ENCODE measurements at regions not wholly inside any gene's neighbourhood (a gene's known extent, or its start where the extent isn't known, plus 50 kb on each side); places are given as distances from the start of the nearest gene placed in this dataset.

DNA sequence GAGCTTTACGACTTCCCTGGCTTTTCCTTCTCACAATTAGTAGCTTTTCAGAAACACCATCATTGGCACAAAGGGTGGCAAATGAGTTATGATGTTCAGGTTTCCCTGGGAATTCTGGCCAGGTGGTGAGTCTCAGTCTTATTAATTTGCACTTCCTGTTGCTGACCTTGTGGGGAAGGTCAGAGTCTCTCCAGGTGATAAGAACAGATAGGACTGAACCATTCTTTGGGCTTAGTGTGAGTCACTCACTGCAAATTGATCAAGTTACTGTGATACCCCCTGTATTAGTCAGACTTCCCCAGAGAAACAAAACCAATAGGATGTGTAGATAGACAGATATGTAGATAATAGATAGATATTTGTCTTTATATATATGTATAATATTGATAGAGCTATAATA lies 53.8 kb upstream of the RANBP3L start:
- Mint-ChIP-seq H3K4me3 (no peak overlapping the region), H3K27ac (no peak overlapping the region), H3K4me1 (peaks cover 5% of the 10 kb centered on the region), H3K27me3 (no peaks in the 10 kb centered on the region), H3K9me3 (no peaks in the 10 kb centered on the region)
- no peak for DNase-seq
- no peak for ATAC-seq

DNA sequence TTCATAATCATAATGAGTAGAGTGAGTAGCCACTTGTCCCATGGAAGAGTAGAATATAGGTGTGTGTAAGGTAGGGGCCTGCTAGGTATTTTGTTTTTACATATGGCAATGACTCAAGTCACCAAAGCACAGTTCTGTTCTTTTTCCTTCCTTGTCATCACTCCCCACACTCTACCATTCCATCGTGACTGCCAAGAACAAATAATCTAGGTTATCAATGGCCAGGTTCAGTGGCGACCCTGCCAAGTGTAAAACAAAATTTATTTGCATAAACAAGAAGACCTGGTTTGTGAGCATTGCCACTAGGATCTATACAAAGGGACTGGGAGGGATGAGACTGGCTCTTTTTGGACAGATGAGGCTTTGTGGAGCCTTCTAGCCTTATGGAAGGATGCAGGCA lies 55.2 kb upstream of the RANBP3L start:
- Mint-ChIP-seq H3K27me3 (no peaks in the 10 kb centered on the region), H3K27ac (no peak overlapping the region), H3K4me3 (no peak overlapping the region), H3K9me3 (no peaks in the 10 kb centered on the region), H3K4me1 (peaks cover 6% of the 10 kb centered on the region)
- ATAC-seq (peak; percentile 16), DNase-seq (no peak)

DNA sequence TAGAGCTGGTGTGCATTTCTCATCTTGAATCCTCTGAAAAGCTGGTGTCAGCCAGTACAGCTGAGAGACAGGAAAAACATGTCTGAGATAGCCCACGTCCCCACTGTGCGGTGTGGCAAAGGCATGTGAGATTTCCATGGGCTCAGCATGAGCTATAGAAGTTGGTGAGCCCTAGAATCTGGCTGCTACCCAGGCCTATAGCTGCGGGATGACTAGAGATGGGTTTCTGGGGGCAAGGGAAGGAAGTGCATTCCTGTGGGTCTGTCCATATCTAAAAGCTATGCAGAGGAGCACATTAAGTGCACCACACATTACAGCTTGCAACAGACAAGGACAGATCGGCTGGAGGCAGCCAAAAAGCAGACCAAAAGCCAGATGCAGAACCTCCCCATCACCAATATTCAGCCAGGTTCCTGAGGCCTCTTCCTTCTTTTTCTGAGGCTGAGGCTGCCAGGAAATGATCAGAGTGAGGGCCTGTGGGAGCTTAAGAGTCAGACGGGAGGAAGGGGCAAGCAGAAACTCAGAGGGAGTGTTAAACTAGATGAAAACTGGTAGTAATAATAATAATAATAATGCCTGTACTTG lies 55.8 kb upstream of the RANBP3L start:
- Mint-ChIP-seq H3K27ac (no peak overlapping the region), H3K4me1 (peaks cover 6% of the 10 kb centered on the region), H3K9me3 (no peaks in the 10 kb centered on the region), H3K27me3 (no peaks in the 10 kb centered on the region), H3K4me3 (no peak overlapping the region)
- ATAC-seq = peak; percentile 39
- DNase-seq = no peak

DNA sequence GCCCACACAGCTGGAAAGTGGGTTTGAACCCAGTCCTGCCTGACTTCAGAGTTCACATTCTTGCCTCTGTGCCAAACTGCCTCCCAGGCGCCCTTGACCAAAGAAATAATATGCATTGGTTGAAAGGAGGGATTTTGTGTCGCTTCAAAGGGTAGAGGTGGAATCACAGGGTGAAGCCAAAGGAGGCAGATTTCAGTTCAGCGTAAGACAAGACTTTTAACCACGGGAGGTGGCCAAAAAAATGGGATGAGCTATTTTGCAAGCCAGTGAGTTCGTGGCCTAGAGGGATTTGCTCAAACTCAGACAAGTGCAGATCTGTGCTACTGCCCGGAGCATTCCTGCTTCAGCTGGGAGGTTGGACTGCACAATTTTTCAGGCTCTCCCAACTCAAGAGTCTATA lies 57.6 kb upstream of the RANBP3L start:
- H3K27me3 Mint-ChIP-seq = no peaks in the 10 kb centered on the region
- peaks cover 6% of the 10 kb centered on the region for H3K4me1 Mint-ChIP-seq
- DNase-seq (no peak), ATAC-seq (no peak)
- peak overlapping the region in 1 of 2 donors; percentile 31 for H3K27ac Mint-ChIP-seq
- H3K4me3 Mint-ChIP-seq = no peak overlapping the region
- no peaks in the 10 kb centered on the region for H3K9me3 Mint-ChIP-seq

DNA sequence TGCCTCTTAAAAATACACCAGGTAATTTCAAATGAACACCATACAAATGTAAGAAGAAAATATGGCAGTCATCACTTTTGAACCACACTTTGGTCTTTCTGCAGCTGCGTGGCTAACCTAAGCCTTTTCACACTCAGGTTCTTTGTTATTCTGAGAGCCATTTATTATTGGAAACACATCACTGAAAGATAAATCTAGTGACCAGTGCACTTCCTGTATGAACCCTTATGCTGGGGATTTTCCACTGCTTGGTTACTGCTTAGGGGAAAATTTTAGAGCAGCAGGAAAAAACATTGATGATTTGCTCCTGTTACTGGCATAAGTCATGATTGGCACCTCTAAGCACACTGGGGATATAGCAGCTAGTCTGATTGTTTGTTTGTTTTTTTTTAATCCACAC lies 58.6 kb upstream of the RANBP3L start:
- no peak for DNase-seq
- Mint-ChIP-seq H3K27ac (peak overlapping the region in 1 of 2 donors; percentile 17), H3K27me3 (no peaks in the 10 kb centered on the region), H3K4me1 (peaks cover 6% of the 10 kb centered on the region), H3K4me3 (no peak overlapping the region), H3K9me3 (no peaks in the 10 kb centered on the region)
- ATAC-seq = peak; percentile 67

DNA sequence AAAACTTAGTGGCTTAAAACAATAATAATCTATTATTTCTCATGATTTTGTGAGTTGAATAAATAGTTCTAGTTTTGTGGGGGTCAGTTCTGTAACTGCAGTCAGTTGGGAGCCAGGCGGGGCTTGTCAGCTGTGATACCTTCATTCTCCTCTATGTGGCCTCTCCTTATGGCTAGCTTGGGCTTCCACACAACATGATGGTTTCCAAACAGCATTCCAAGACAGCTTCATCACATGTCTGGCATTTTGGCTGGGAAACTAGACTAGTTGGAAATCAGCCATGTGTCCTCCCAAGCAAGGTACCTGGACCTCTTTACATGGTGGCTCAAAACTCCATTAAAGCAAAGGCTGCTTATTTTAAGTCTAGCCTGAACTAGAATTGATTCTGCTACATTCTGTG lies 61.4 kb upstream of the RANBP3L start:
- Mint-ChIP-seq H3K4me1 (peaks cover 6% of the 10 kb centered on the region), H3K9me3 (no peaks in the 10 kb centered on the region), H3K27ac (peak overlapping the region in 1 of 2 donors; percentile 21), H3K4me3 (no peak overlapping the region), H3K27me3 (peaks cover 6% of the 10 kb centered on the region)
- DNase-seq = no peak
- ATAC-seq = no peak

DNA sequence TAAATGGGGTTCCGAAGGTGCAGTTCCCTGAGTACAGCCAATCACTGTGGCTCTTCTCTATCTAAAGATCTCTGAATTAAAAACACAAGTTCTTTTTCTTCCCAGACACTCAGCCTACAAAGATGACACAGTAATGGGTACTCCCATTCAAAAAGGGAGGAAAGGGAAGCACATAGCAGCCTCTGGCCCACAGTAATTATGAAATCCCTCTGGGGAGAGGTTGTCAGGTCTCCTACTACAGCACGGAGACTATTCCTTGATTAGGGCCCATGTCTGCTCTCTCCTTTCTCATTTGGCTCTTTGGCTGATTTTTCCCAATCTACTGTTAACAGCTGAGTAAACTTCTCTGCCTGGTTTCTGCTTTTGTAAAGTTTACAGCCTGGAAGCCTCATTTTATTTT lies 62.0 kb upstream of the RANBP3L start:
- H3K27ac Mint-ChIP-seq = peak overlapping the region in 1 of 2 donors; percentile 21
- H3K4me3 Mint-ChIP-seq = no peak overlapping the region
- no peak for DNase-seq
- H3K27me3 Mint-ChIP-seq = peaks cover 6% of the 10 kb centered on the region
- no peak for ATAC-seq
- H3K4me1 Mint-ChIP-seq = peaks cover 6% of the 10 kb centered on the region
- no peaks in the 10 kb centered on the region for H3K9me3 Mint-ChIP-seq

DNA sequence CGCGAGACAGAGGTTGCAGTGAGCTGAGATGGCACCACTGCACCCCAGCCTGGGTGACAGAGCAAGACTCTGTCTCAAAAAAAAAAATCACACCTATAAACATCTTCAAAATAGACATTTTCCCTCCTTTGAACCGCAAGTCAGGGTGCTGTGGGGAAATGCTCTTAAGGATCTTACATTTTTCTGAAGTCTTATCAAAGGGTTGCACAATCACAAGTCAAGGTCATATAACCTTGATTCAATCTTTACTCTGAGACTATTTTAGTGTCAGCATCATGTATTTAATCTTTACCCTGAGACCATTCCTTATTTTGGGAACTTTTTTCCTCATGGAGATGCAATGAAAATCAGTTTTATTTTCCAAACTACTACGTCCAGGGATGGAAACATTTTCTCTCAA lies 62.8 kb upstream of the RANBP3L start:
- peaks cover 6% of the 10 kb centered on the region for H3K4me1 Mint-ChIP-seq
- peaks cover 6% of the 10 kb centered on the region for H3K27me3 Mint-ChIP-seq
- no peak overlapping the region for H3K27ac Mint-ChIP-seq
- H3K4me3 Mint-ChIP-seq = no peak overlapping the region
- DNase-seq (no peak), ATAC-seq (no peak)
- H3K9me3 Mint-ChIP-seq = no peaks in the 10 kb centered on the region

DNA sequence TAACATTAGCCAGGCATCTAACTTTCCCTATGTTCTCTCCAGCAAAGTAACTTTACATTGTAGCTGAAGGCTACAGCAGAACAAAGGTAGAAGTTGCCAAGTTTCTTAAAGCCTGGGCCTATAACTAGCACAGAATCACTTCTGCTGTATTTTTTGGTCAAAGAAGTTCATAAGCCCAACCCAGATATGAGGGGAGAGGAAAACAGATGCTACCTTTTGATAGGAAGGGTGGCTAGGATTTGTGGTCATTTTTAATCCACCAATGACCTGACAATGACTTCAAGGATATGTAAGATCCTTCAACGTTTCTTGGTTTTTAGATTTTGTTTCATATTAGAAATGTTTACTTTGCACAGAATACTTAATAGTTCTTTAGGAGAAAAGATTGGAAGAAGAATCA lies 64.2 kb upstream of the RANBP3L start:
- no peaks in the 10 kb centered on the region for H3K9me3 Mint-ChIP-seq
- peaks cover 6% of the 10 kb centered on the region for H3K27me3 Mint-ChIP-seq
- DNase-seq = no peak
- H3K4me1 Mint-ChIP-seq = no peaks in the 10 kb centered on the region
- no peak for ATAC-seq
- no peak overlapping the region for H3K27ac Mint-ChIP-seq
- H3K4me3 Mint-ChIP-seq = no peak overlapping the region

DNA sequence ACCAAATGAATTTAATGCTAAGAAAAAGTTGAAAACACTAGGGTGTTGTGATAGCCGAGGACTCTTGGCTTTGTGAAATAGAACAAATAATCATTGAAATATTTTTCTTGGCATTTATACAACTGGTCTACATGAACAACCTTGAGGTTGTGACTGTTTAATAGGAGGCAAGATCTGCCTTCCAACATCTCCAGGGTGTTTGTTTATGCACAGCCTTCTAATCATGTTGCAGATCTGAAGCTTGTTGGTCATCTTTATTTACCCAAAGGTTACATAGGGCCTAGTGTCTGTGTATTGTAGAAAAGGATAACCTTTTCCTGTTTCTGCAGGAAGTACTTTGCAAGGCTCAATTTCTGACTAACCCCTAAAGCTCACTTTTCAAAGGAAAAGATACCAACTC lies 65.2 kb upstream of the RANBP3L start:
- ATAC-seq = no peak
- DNase-seq = no peak
- H3K27me3 Mint-ChIP-seq = peaks cover 6% of the 10 kb centered on the region
- no peak overlapping the region for H3K27ac Mint-ChIP-seq
- H3K4me3 Mint-ChIP-seq = no peak overlapping the region
- H3K4me1 Mint-ChIP-seq = no peaks in the 10 kb centered on the region
- no peaks in the 10 kb centered on the region for H3K9me3 Mint-ChIP-seq

DNA sequence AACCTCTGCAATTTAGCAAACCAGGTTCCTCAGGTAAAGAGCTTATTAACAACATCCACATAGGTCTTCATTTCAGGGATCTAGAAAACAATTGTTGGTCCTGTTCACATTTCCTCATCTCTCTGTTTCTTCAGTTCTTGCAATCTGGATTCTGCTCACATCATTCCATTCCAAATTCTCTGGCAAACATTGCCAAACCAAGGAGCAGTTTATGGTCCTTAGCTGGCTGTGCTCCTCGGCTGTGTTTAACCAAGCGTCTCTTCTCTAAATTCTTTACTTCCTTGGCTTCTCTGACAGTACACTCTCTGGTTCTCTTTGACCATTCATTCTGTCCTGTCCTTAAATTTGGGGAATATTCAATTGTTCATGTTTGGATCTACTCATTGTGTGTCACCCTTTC lies 65.8 kb upstream of the RANBP3L start:
- no peak for ATAC-seq
- no peaks in the 10 kb centered on the region for H3K9me3 Mint-ChIP-seq
- H3K27ac Mint-ChIP-seq = no peak overlapping the region
- H3K4me3 Mint-ChIP-seq = no peak overlapping the region
- H3K27me3 Mint-ChIP-seq = peaks cover 6% of the 10 kb centered on the region
- no peaks in the 10 kb centered on the region for H3K4me1 Mint-ChIP-seq
- no peak for DNase-seq

DNA sequence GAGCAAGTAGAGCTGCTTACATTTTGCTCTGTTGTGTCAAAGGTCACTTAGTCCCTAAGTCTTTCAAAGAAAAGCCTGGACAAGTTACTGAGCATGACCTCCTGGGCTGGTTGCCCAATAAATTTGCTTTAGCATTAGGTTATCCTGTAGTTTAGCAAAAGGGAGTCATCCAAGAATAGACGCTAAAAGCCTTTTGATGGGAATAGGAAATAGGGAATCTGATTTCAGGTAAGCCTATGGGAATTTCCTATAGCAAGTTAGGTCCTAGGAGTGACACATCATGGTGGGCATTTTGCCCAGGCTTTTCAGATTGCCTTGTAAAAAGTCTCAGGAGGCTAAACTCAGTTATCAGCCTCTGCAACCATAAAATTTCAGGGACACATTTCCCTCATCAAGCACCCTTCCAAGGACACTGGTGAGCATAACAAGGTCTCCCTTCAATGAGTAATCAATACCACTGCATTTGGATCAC lies 67.6 kb upstream of the RANBP3L start:
- no peak overlapping the region for H3K4me3 Mint-ChIP-seq
- no peak overlapping the region for H3K27ac Mint-ChIP-seq
- DNase-seq (no peak), ATAC-seq (no peak)
- H3K27me3 Mint-ChIP-seq = peaks cover 6% of the 10 kb centered on the region
- no peaks in the 10 kb centered on the region for H3K9me3 Mint-ChIP-seq
- no peaks in the 10 kb centered on the region for H3K4me1 Mint-ChIP-seq

DNA sequence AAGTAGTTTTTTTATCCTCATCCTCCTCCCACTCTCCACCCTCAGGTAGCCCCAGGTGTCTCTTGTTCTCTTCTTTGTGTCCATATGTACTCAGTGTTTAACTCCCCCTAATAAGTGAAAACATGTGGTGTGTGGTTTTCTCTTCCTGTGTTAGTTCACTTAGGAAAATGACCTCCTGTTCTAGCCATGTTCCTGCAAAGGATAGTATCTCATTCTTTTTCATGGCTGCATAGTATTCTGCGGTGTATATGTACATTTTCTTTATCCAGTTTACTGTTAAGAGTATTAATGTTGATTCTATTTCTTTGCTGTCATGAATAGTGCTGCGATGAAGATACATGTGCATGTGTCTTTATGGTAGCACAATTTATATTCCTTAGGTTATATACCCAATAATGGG lies 68.4 kb upstream of the RANBP3L start:
- Mint-ChIP-seq H3K4me1 (no peaks in the 10 kb centered on the region), H3K27ac (no peak overlapping the region), H3K4me3 (no peak overlapping the region), H3K9me3 (no peaks in the 10 kb centered on the region), H3K27me3 (peaks cover 6% of the 10 kb centered on the region)
- DNase-seq (no peak), ATAC-seq (no peak)

DNA sequence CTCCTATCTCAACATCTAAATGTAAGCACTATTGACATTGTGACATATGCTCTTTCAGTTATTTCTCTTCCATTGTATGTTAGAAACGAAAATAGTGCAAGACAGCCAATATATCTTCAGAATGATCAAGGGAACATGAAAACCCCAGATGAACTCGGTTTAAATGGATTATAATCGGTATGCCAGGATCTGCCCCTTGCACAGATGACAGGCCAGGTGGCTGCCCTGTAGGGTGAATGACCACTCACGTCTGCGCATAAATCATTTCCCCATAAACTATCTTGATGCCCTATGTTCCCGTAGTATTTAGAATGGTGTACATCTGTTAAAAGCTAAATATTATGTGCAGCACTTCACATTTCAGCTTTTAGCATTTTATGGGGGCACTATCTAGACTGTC lies 69.7 kb upstream of the RANBP3L start:
- H3K4me1 Mint-ChIP-seq = no peaks in the 10 kb centered on the region
- ATAC-seq (no peak), DNase-seq (no peak)
- H3K4me3 Mint-ChIP-seq = no peak overlapping the region
- H3K27me3 Mint-ChIP-seq = peaks cover 6% of the 10 kb centered on the region
- no peak overlapping the region for H3K27ac Mint-ChIP-seq
- no peaks in the 10 kb centered on the region for H3K9me3 Mint-ChIP-seq

DNA sequence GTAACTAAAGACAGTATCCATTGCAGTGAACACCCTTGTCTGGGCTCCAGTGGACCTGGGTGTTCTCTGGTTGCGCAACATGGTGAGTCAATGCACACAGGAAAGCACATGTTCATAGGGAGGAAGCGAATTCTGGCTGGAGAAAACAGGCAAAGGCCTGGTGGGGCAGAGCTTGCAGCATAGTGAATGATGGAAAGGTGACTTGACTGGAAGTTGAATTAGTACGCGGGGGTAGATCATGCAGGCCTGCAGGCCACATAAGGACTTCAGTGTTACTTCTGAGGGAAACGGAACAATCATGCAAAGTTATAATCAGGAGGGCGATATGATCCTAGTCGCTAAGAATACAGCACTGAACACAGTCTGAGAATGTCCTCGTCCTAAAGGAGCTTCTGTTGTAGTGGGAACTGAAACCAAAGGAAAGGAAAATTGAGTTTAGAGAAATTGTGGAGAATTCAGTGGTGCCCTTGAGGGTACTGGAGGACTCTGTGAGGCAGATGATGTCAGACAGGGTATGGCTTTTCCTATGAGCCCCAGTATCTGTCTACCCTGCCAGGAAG lies 71.9 kb upstream of the RANBP3L start:
- peaks cover 5% of the 10 kb centered on the region for H3K27me3 Mint-ChIP-seq
- ATAC-seq (no peak), DNase-seq (no peak)
- H3K9me3 Mint-ChIP-seq = no peaks in the 10 kb centered on the region
- no peaks in the 10 kb centered on the region for H3K4me1 Mint-ChIP-seq
- H3K27ac Mint-ChIP-seq = no peak overlapping the region
- no peak overlapping the region for H3K4me3 Mint-ChIP-seq

DNA sequence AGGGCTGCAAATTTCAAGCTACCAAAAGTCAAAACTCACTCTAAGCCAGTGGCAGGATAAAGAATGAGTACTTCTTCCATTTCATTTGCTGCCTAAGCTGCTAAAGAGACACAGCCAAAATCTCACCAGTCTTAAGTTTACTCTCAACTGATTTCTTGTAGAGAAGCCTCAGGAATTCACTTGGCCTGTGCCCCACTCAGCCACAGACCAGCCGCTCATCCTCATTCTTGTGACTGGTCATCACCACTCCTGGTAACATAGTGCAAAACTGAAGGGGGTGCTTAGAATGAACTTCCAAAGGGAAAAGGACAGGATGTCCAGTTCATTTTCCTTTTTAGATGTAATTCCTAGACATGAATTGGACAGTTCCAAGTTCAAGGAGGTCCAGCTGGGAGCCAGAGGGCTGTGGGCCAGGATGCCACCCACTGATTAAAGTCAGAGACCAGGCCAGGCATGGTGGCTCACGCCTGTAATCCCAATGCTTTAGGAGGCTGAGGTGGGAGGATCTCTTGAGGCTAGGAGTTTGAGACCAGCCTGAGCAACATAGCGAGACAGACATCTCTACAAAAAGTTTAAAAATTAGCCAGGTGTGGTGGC lies 72.7 kb upstream of the RANBP3L start:
- H3K4me3 Mint-ChIP-seq = no peak overlapping the region
- ATAC-seq = no peak
- peaks cover 13% of the 10 kb centered on the region for H3K27me3 Mint-ChIP-seq
- H3K27ac Mint-ChIP-seq = no peak overlapping the region
- no peaks in the 10 kb centered on the region for H3K9me3 Mint-ChIP-seq
- no peak for DNase-seq
- H3K4me1 Mint-ChIP-seq = no peaks in the 10 kb centered on the region

DNA sequence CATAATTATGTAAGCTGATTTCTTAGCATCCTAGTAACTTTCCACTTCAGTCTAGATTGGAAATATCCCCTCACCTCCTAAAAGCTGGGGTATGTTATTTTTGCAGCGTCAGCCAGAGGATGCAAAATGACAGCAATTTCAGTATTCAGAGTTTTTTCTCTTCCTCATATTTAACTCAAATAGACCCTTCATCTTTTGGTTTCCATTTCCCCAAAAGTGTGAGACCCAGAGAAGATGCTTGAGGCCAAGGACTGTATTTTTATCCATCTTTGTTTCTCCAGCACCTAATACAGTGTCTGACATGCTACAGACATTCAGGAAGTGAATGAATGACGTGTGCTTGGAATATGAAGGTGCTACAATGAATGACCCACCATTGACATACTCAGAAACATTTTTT lies 75.5 kb upstream of the RANBP3L start:
- ATAC-seq (no peak), DNase-seq (no peak)
- Mint-ChIP-seq H3K27me3 (peaks cover 23% of the 10 kb centered on the region), H3K27ac (no peak overlapping the region), H3K9me3 (no peaks in the 10 kb centered on the region), H3K4me3 (no peak overlapping the region), H3K4me1 (no peaks in the 10 kb centered on the region)

All from stimulated activated naive CD8-positive, alpha-beta T cell treated with anti-CD3 and anti-CD28 coated beads, Interleukin-15, amount 100 ng/mL, for 72 hours (primary cell).